ENCODE measurements at regions not wholly inside any gene's neighbourhood (a gene's known extent, or its start where the extent isn't known, plus 50 kb on each side); places are given as distances from the start of the nearest gene placed in this dataset.
"Not testable (repeated sequence)": the region's sequence is repeated elsewhere in the genome, so short reads cannot be mapped to it uniquely, and the experiment has no call there.

- TF ChIP-seq RXRA (IDR thresholded peaks at IDR 0.05); CTCF (IDR thresholded peaks at IDR 0.05; ENCODE audit: low read depth, low read length, missing input control); TAF1 (conservative IDR thresholded peaks at IDR 0.05): not testable (repeated sequence)
Observed at GRCh38 chr5:177892357-177892665, 103.7 kb downstream of the PROP1 start.

Data from liver (tissue), 3 donors.